A673 (cell line): ENCODE measurements at regions not wholly inside any gene's neighbourhood (a gene's known extent, or its start where the extent isn't known, plus 50 kb on each side); places are given as distances from the start of the nearest gene placed in this dataset.

Source experiments
- BruUV-seq: library from RNA; stranded (reverse); fragments of 400-500 nt; replicated peaks from 2 replicates; lab custom pipeline; 2021; lab: Mats Ljungman, UMichigan
- CTCF ChIA-PET: fragments of 300-600 bp; sonication (Branson Sonifier 250); formaldehyde crosslinking; loops from one replicate; lab custom pipeline; 2022; ENCODE audit warnings: antibody characterized with exemption; lab: Charles Lee
- POLR2A ChIA-PET: fragments of 300-600 bp; sonication (Branson Sonifier 250); formaldehyde crosslinking; loops from one replicate; lab custom pipeline; 2022; ENCODE audit warnings: antibody characterized with exemption; ENCODE audit not compliant: low non-redundant PET; lab: Charles Lee
- DNase-seq: peaks from one replicate; pipeline ENCODE4 v3.0.0-alpha.2; 2015; ENCODE audit warnings: low spot score
- H3K27ac ChIP-seq: fragments of 200-600 bp; sonication (generic); 2 replicates; pipeline ENCODE4 v1.5.1; 2016; ENCODE audit warnings: mixed run types, low read depth, mild to moderate bottlenecking, mixed read lengths, antibody characterized with exemption, low read length; ENCODE audit not compliant: poor library complexity, severe bottlenecking
- H3K27me3 ChIP-seq: fragments of 200-600 bp; sonication (generic); replicated peaks from 2 replicates; pipeline ENCODE4 v1.6.1; 2017; ENCODE audit warnings: mixed run types, low read depth, mild to moderate bottlenecking, mixed read lengths, antibody characterized with exemption, low read length; ENCODE audit not compliant: insufficient read depth, poor library complexity
- H3K36me3 ChIP-seq: fragments of 200-600 bp; sonication (generic); 2 replicates; pipeline ENCODE4 v1.6.1; 2016; ENCODE audit warnings: mixed run types, mild to moderate bottlenecking, mixed read lengths, antibody characterized with exemption, low read length; ENCODE audit not compliant: insufficient read depth, poor library complexity, severe bottlenecking
- H3K4me1 ChIP-seq: fragments of 200-600 bp; sonication (generic); 2 replicates; pipeline ENCODE4 v1.6.1; 2017; ENCODE audit warnings: mixed run types, mild to moderate bottlenecking, mixed read lengths, antibody characterized with exemption, low read length; ENCODE audit not compliant: insufficient read depth, poor library complexity, severe bottlenecking
- H3K4me3 ChIP-seq: fragments of 200-600 bp; sonication (generic); 2 replicates; pipeline ENCODE4 v1.5.1; 2016; ENCODE audit warnings: low read depth, mixed run types, mild to moderate bottlenecking, mixed read lengths, low read length; ENCODE audit not compliant: poor library complexity, severe bottlenecking
- H3K9me3 ChIP-seq: fragments of 200-600 bp; sonication (generic); 2 replicates; pipeline ENCODE4 v1.6.1; 2016; ENCODE audit warnings: mixed run types, low read depth, mild to moderate bottlenecking, mixed read lengths, antibody characterized with exemption, low read length; ENCODE audit not compliant: poor library complexity, severe bottlenecking
- CTCF ChIP-seq: fragments of 300-800, 200-600 bp; sonication (generic); conservative IDR thresholded peaks from 2 replicates; pipeline ENCODE4 v1.5.1; 2017; ENCODE audit warnings: low read depth, mild to moderate bottlenecking, antibody characterized with exemption, low read length, moderate library complexity, mixed read lengths
- EZH2 ChIP-seq: fragments of 200-600 bp; sonication (generic); IDR thresholded peaks from 2 replicates; pipeline ENCODE4 v1.6.1; 2017; ENCODE audit warnings: borderline replicate concordance, low read depth, mild to moderate bottlenecking, mixed read lengths, antibody characterized with exemption, low read length; ENCODE audit not compliant: poor library complexity, severe bottlenecking
- intact Hi-C: fragments of 100-400 bp; cut with micrococcal nuclease; formaldehyde crosslinking; loops from one replicate; pipeline ENCODE4 v1.10.0; 2022; ENCODE audit not compliant: unreplicated experiment

- no peaks in the 10 kb centered on the region for H3K4me1 ChIP-seq
- TF ChIP-seq CTCF (no peak), EZH2 (no peak)
- POLR2A ChIA-PET, result no interaction called here
- H3K4me3 ChIP-seq, result no peak overlapping the region
- no peaks in the 10 kb centered on the region for H3K36me3 ChIP-seq
- BruUV-seq, result no TSS peak
- intact Hi-C loops, result no loop called here
- H3K9me3 ChIP-seq, result no peaks in the 10 kb centered on the region
- no peak for DNase-seq
- H3K27me3 ChIP-seq, result no peaks in the 10 kb centered on the region
- no peak overlapping the region for H3K27ac ChIP-seq
- CTCF ChIA-PET, result no interaction called here
These were observed 112.8 kb downstream of the SAMD5 start for GRCh38 chr6:147621263-147621662.

GRCh38 chr6:147621961-147622360, 113.5 kb downstream of the SAMD5 start:
- DNase-seq, result no peak
- intact Hi-C loops, result no loop called here
- no peak overlapping the region for H3K27ac ChIP-seq
- H3K4me3 ChIP-seq, result no peak overlapping the region
- H3K4me1 ChIP-seq, result peaks cover 2% of the 10 kb centered on the region
- no peaks in the 10 kb centered on the region for H3K9me3 ChIP-seq
- CTCF ChIA-PET, result no interaction called here
- no peaks in the 10 kb centered on the region for H3K36me3 ChIP-seq
- POLR2A ChIA-PET, result no interaction called here
- TF ChIP-seq CTCF (no peak), EZH2 (no peak)
- BruUV-seq, result no TSS peak
- H3K27me3 ChIP-seq, result no peaks in the 10 kb centered on the region

GRCh38 chr6:147624946-147625515, 116.5 kb downstream of the SAMD5 start:
- ChIA-PET CTCF (no interaction called here), POLR2A (no interaction called here)
- no peak overlapping the region for H3K4me3 ChIP-seq
- H3K9me3 ChIP-seq, result no peaks in the 10 kb centered on the region
- H3K4me1 ChIP-seq, result peaks cover 9% of the 10 kb centered on the region
- H3K27ac ChIP-seq, result no peak overlapping the region
- H3K27me3 ChIP-seq, result no peaks in the 10 kb centered on the region
- TF ChIP-seq EZH2, result no peak
- TF ChIP-seq CTCF, result no peak
- DNase-seq, result no peak
- intact Hi-C loops, result no loop called here
- no peaks in the 10 kb centered on the region for H3K36me3 ChIP-seq
- BruUV-seq, result no TSS peak
